ENCODE measurements at regions not wholly inside any gene's neighbourhood (a gene's known extent, or its start where the extent isn't known, plus 50 kb on each side); places are given as distances from the start of the nearest gene placed in this dataset.

DNA sequence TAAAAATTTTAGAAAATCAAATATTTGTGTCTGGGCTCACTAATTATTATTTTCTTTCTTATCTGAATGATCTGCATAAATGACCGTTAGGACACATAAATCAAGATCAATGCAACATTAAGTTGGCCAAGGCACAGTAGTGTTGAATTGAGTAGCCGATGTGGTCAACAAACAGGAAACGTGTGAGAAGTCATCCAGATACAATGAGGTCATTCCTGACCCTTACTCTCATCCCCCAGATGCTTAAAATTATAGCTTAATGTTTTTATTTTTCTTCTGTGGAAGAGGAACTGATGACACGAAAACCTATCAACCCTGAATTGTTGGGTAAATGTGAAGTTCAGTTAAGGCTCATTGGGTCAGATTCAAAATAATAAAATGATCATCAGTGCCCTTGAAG lies 222.9 kb downstream of the RFC3 start:
- Histone ChIP-seq H3K27me3 (no peaks in the 10 kb centered on the region), H3K9me3 (no peaks in the 10 kb centered on the region), H3K4me3 (no peak overlapping the region), H3K27ac (no peak overlapping the region), H3K4me1 (no peaks in the 10 kb centered on the region), H3K36me3 (no peaks in the 10 kb centered on the region)
- intact Hi-C loops (cut with DNase I), result no loop called here
- TF ChIP-seq POLR2AphosphoS5 (IDR thresholded peaks at IDR 0.05; ENCODE audit: insufficient read depth in 1 of 2, low read depth in 1 of 2) (no peak), POLR2A (IDR thresholded peaks at IDR 0.05) (no peak)
- TF ChIP-seq, protein P1, sequence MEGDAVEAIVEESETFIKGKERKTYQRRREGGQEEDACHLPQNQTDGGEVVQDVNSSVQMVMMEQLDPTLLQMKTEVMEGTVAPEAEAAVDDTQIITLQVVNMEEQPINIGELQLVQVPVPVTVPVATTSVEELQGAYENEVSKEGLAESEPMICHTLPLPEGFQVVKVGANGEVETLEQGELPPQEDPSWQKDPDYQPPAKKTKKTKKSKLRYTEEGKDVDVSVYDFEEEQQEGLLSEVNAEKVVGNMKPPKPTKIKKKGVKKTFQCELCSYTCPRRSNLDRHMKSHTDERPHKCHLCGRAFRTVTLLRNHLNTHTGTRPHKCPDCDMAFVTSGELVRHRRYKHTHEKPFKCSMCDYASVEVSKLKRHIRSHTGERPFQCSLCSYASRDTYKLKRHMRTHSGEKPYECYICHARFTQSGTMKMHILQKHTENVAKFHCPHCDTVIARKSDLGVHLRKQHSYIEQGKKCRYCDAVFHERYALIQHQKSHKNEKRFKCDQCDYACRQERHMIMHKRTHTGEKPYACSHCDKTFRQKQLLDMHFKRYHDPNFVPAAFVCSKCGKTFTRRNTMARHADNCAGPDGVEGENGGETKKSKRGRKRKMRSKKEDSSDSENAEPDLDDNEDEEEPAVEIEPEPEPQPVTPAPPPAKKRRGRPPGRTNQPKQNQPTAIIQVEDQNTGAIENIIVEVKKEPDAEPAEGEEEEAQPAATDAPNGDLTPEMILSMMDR (IDR thresholded peaks at IDR 0.05), result no peak
- no peak for DNase-seq (ENCODE audit: extremely low spot score in 2 of 2)

DNA sequence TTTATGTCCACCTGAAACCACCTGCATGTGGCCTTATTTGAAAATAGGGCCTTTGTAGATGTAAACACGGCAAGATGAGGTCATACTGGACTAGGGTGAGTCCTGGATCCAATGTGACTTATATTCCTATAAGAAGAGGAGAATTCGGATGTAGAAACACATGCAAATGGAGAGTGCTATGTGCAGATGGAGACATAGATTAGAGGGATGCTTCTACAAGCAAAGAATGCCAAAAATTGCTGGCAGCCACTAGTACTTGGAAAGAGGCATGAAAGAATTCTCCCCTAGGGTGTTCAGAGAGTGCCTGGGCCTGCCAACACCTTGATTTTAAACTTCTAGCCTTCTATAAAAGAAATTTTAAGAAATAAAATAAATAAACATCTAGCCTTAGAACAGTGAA lies 226.1 kb downstream of the RFC3 start:
- Histone ChIP-seq H3K9me3 (no peaks in the 10 kb centered on the region), H3K4me1 (no peaks in the 10 kb centered on the region), H3K27ac (no peak overlapping the region), H3K36me3 (no peaks in the 10 kb centered on the region), H3K27me3 (no peaks in the 10 kb centered on the region), H3K4me3 (no peak overlapping the region)
- no peak for TF ChIP-seq POLR2A (IDR thresholded peaks at IDR 0.05)
- TF ChIP-seq POLR2AphosphoS5 (IDR thresholded peaks at IDR 0.05; ENCODE audit: insufficient read depth in 1 of 2, low read depth in 1 of 2), result no peak
- TF ChIP-seq, protein P1 (IDR thresholded peaks at IDR 0.05), result no peak
- intact Hi-C loops (cut with DNase I), result no loop called here
- no peak for DNase-seq (ENCODE audit: extremely low spot score in 2 of 2)

DNA sequence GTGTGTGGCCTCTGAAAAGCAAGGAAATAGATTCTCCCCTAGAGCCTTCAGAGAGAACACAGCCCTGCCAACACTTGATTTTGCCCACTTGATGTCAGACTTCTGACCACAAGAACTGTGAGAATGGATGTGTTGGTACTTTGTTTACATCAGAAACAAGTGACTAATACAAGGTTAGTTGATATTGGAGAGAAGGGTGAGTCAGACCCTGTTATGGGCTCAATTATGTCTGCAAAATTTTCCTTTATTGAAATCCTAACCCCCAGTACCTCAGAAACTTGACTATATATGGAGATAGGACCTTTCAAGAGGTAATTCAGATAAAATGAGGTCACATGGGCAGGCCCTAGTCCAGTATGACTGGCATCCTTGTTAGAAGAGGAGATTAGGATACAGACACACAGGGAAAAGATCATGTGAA lies 226.7 kb downstream of the RFC3 start:
- no peaks in the 10 kb centered on the region for H3K9me3 ChIP-seq
- H3K27ac ChIP-seq, result no peak overlapping the region
- no peak for TF ChIP-seq POLR2A (IDR thresholded peaks at IDR 0.05)
- TF ChIP-seq, protein P1 (IDR thresholded peaks at IDR 0.05), result no peak
- TF ChIP-seq POLR2AphosphoS5 (IDR thresholded peaks at IDR 0.05; ENCODE audit: insufficient read depth in 1 of 2, low read depth in 1 of 2), result no peak
- DNase-seq (ENCODE audit: extremely low spot score in 2 of 2), result no peak
- H3K4me1 ChIP-seq, result no peaks in the 10 kb centered on the region
- no peaks in the 10 kb centered on the region for H3K36me3 ChIP-seq
- no peak overlapping the region for H3K4me3 ChIP-seq
- intact Hi-C loops (cut with DNase I), result no loop called here
- H3K27me3 ChIP-seq, result no peaks in the 10 kb centered on the region

DNA sequence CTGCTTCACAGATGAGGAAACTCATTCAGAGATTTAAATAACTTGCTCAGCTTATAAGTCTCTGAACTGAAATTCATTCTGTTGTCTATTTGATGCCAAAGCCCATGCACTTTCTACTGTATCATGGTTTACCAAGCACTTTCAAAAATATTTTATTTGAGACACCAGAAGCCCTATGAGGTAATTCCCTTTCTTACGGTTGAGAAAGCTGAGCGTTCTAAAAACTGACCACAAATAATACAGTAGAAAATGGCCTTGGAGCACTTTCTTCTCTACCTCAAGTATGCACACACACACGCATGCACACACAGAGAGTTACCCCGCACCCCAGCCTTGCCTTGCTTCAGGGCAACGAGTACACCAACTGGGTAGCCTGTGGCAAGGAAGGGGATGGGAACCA lies 228.5 kb downstream of the RFC3 start:
- Histone ChIP-seq H3K27ac (no peak overlapping the region), H3K36me3 (no peaks in the 10 kb centered on the region), H3K4me1 (no peaks in the 10 kb centered on the region), H3K4me3 (no peak overlapping the region), H3K27me3 (no peaks in the 10 kb centered on the region), H3K9me3 (no peaks in the 10 kb centered on the region)
- intact Hi-C loops (cut with DNase I), result no loop called here
- TF ChIP-seq, protein P1 (IDR thresholded peaks at IDR 0.05), result no peak
- TF ChIP-seq POLR2AphosphoS5 (IDR thresholded peaks at IDR 0.05; ENCODE audit: insufficient read depth in 1 of 2, low read depth in 1 of 2) (no peak), POLR2A (IDR thresholded peaks at IDR 0.05) (no peak)
- no peak for DNase-seq (ENCODE audit: extremely low spot score in 2 of 2)

DNA sequence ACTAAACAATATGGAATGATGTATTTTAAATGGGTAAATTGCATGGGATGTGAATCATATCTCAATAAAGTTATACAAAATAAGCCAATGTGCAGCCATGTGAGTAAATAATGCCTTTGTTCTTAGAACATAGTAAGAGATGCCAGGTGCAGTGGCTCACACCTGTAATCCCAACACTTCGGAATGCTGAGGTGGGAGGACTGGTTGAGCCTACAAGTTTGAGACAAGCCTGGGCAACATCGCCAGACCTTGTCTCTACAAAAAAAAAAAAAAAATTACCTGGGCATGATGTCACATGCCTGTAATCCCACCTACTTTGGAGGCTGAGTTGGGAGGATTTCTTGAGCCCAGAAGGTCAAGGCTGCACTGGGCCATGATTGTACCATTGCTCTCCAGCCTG lies 230.7 kb downstream of the RFC3 start:
- Histone ChIP-seq H3K4me3 (no peak overlapping the region), H3K27ac (no peak overlapping the region), H3K36me3 (no peaks in the 10 kb centered on the region), H3K4me1 (no peaks in the 10 kb centered on the region), H3K9me3 (no peaks in the 10 kb centered on the region), H3K27me3 (no peaks in the 10 kb centered on the region)
- TF ChIP-seq POLR2AphosphoS5 (IDR thresholded peaks at IDR 0.05; ENCODE audit: insufficient read depth in 1 of 2, low read depth in 1 of 2) (no peak), POLR2A (IDR thresholded peaks at IDR 0.05) (no peak)
- TF ChIP-seq, protein P1 (IDR thresholded peaks at IDR 0.05), result no peak
- no peak for DNase-seq (ENCODE audit: extremely low spot score in 2 of 2)
- intact Hi-C loops (cut with DNase I), result no loop called here

Data from vagina (tissue), 2 donors.